SK-N-SH (cell line): ENCODE measurements at regions not wholly inside any gene's neighbourhood (a gene's known extent, or its start where the extent isn't known, plus 50 kb on each side); places are given as distances from the start of the nearest gene placed in this dataset.
A peak's percentile ranks its signal among the peaks of the same experiment; 100 is the strongest.

Source experiments
- CTCF ChIA-PET: fragments of 300-600, 350-600 bp; formaldehyde crosslinking; extraction: SDS; loops from one replicate; lab custom pipeline; 2021; lab: Yijun Ruan, JAX
- POLR2A ChIA-PET: fragments of 350-600 bp; sonication (Branson Sonifier 250); formaldehyde crosslinking; extraction: SDS; loops from one replicate; lab custom pipeline; 2020; ENCODE audit warnings: antibody characterized with exemption, inconsistent platforms; lab: Yijun Ruan, JAX
- DNase-seq: peaks from one replicate; pipeline ENCODE4 v3.0.0; 2012
- H2AFZ ChIP-seq: fragments of 200-600 bp; sonication (generic); 2 replicates; pipeline ENCODE4 v1.8.1; 2016; ENCODE audit warnings: antibody characterized with exemption, mild to moderate bottlenecking, low read depth
- H3F3A ChIP-seq: fragments of 200-600 bp; sonication (generic); replicated peaks from 2 replicates; pipeline ENCODE3; 2016; ENCODE audit warnings: antibody characterized with exemption, mild to moderate bottlenecking; ENCODE audit not compliant: insufficient read depth
- H3K27ac ChIP-seq, 2 experiments: fragments of 200-500 bp in 1 of 2; fragments of 200-600 bp in 1 of 2; sonication (Bioruptor generic) in 1 of 2; sonication (generic), shearing (Covaris generic) in 1 of 2; 2 replicates each; pipeline versions ENCODE4 v1.5.1 to v1.6.1; 2014 to 2016; ENCODE audit warnings: low read depth in 2 of 2, inconsistent platforms in 1 of 2, low read length in 1 of 2, mild to moderate bottlenecking in 1 of 2, mixed read lengths in 1 of 2
- H3K27me3 ChIP-seq: fragments of 200-600 bp; sonication (generic), shearing (Covaris generic); 2 replicates; pipeline ENCODE4 v1.6.1; 2016; ENCODE audit warnings: mixed run types; ENCODE audit not compliant: insufficient read depth
- H3K36me3 ChIP-seq, 2 experiments: fragments of 200-500 bp in 1 of 2; fragments of 200-600 bp in 1 of 2; sonication (Bioruptor generic) in 1 of 2; sonication (generic) in 1 of 2; replicated peaks in 1 of 2; 2 replicates each; pipeline versions ENCODE3 to v1.5.1; 2014 to 2016; ENCODE audit warnings: low read length in 1 of 2, mild to moderate bottlenecking in 1 of 2; ENCODE audit not compliant: insufficient read depth in 2 of 2, control insufficient read depth in 1 of 2
- H3K4me1 ChIP-seq, 2 experiments: fragments of 200-500 bp in 1 of 2; fragments of 200-600 bp in 1 of 2; sonication (Bioruptor generic) in 1 of 2; sonication (generic), shearing (Covaris generic) in 1 of 2; 2 replicates each; pipeline versions ENCODE4 v1.5.1 to v1.6.1; 2014 to 2016; ENCODE audit warnings: low read depth in 1 of 2, low read length in 1 of 2, mixed run types in 1 of 2; ENCODE audit not compliant: insufficient read depth in 2 of 2, control insufficient read depth in 1 of 2
- H3K4me2 ChIP-seq: fragments of 200-600 bp; sonication (generic), shearing (Covaris generic); 2 replicates; pipeline ENCODE4 v1.6.1; 2017; ENCODE audit warnings: mixed run types
- H3K4me3 ChIP-seq, 2 experiments: fragments of 200-500 bp in 1 of 2; fragments of 200-600 bp in 1 of 2; sonication (Bioruptor generic) in 1 of 2; sonication (generic), shearing (Covaris generic) in 1 of 2; 2 replicates each; pipeline versions ENCODE4 v1.5.1 to v1.8.1; 2014 to 2016; ENCODE audit warnings: low read depth in 2 of 2, inconsistent platforms in 1 of 2, low read length in 1 of 2, mild to moderate bottlenecking in 1 of 2, mixed read lengths in 1 of 2, moderate library complexity in 1 of 2
- H3K79me2 ChIP-seq: fragments of 200-600 bp; sonication (generic); 2 replicates; pipeline ENCODE4 v1.8.1; 2017; ENCODE audit warnings: mild to moderate bottlenecking; ENCODE audit not compliant: insufficient read depth
- H3K9ac ChIP-seq: fragments of 200-600 bp; sonication (generic); 2 replicates; pipeline ENCODE4 v1.6.1; 2017; ENCODE audit warnings: mixed run types
- H3K9me2 ChIP-seq: fragments of 200-600 bp; sonication (generic); 2 replicates; pipeline ENCODE4 v1.6.1; 2017; ENCODE audit warnings: mixed run types
- H3K9me3 ChIP-seq: fragments of 200-600 bp; sonication (generic); 2 replicates; pipeline ENCODE4 v1.6.1; 2017; ENCODE audit warnings: mixed run types, mild to moderate bottlenecking, moderate library complexity
- H4K20me1 ChIP-seq: fragments of 200-600 bp; sonication (generic); 2 replicates; pipeline ENCODE4 v1.6.1; 2017; ENCODE audit warnings: mild to moderate bottlenecking, mixed run types; ENCODE audit not compliant: insufficient read depth
- ELF1 ChIP-seq: IDR thresholded peaks from 2 replicates; pipeline ENCODE4 v1.4.0; 2012
- FOXJ3 ChIP-seq: sonication (generic); formaldehyde crosslinking; IDR thresholded peaks from 2 replicates; pipeline ENCODE4 v1.5.1; 2020; ENCODE audit warnings: mild to moderate bottlenecking, missing genetic modification reagents
- GABPA ChIP-seq: IDR thresholded peaks from 2 replicates; pipeline ENCODE4 v1.4.0; 2012; ENCODE audit warnings: low read depth, mild to moderate bottlenecking
- GATA2 ChIP-seq: sonication (generic); formaldehyde crosslinking; IDR thresholded peaks from 2 replicates; pipeline ENCODE4 v1.5.0; 2020; ENCODE audit warnings: mild to moderate bottlenecking, missing genetic modification reagents
- MEF2A ChIP-seq: IDR thresholded peaks from 2 replicates; pipeline ENCODE4 v1.4.0; 2012; ENCODE audit warnings: low read depth, borderline replicate concordance
- NFIC ChIP-seq: IDR thresholded peaks from 2 replicates; pipeline ENCODE4 v1.4.0; 2012; ENCODE audit warnings: borderline replicate concordance
- POLR2AphosphoS5 ChIP-seq: IDR thresholded peaks from 2 replicates; pipeline ENCODE4 v1.6.1; 2012; ENCODE audit warnings: low read depth, low read length
- RFX5 ChIP-seq: IDR thresholded peaks from 2 replicates; pipeline ENCODE4 v1.6.1; 2012; ENCODE audit warnings: mild to moderate bottlenecking, improper control_type of control experiment, low read length
- TAF1 ChIP-seq: IDR thresholded peaks from 2 replicates; pipeline ENCODE4 v1.6.1; 2012; ENCODE audit warnings: low read depth, mild to moderate bottlenecking, low read length, moderate library complexity, borderline replicate concordance
- TCF12 ChIP-seq: IDR thresholded peaks from 2 replicates; pipeline ENCODE4 v1.4.0; 2012
- TEAD4 ChIP-seq: IDR thresholded peaks from 2 replicates; pipeline ENCODE4 v1.4.0; 2012; ENCODE audit warnings: mild to moderate bottlenecking, borderline replicate concordance; ENCODE audit not compliant: insufficient read depth
- WGBS: methylation state at CpG from one replicate; pipeline ENCODE4 v1.1.6; 2017; ENCODE audit warnings: low lambda C conversion rate; 5-methylcytosine and 5-hydroxymethylcytosine counted together
- TF ChIP-seq, protein P1 (sequence below): IDR thresholded peaks from 2 replicates; pipeline ENCODE4 v1.6.1; 2012; ENCODE audit warnings: mild to moderate bottlenecking, low read depth, low read length, moderate library complexity
- TF ChIP-seq, protein P2 (sequence below): fragments of 150-350 bp; IDR thresholded peaks from 2 replicates; pipeline ENCODE4 v1.6.1; 2017; ENCODE audit warnings: antibody characterized with exemption, low read length, low read depth, borderline replicate concordance
- TF ChIP-seq, protein P3 (sequence below): IDR thresholded peaks from 2 replicates; pipeline ENCODE4; 2012
- TF ChIP-seq, protein P4 (sequence below): fragments of 200-600 bp; sonication (generic); IDR thresholded peaks from 2 replicates; pipeline ENCODE4 v1.6.1; 2017; ENCODE audit warnings: antibody characterized with exemption, mild to moderate bottlenecking, moderate library complexity

DNA sequence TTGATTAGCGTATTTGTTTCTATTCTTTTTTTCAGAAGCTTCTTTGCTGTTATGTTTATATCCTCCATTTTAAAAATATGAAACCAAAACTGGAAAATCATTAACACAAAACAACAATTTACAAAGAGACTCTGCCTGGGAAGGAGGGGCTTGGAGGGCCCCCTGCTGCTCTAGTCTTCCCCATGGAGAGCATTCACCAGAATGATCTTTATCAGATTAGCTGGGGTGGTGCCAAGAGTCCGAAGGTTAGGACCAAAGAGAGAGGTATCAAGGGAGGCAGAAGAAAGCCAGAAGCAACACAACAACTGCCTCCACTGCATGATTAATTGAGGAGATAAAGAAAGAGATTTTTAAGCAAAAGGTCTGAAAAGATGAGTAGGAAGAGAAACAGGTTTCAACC is 218.6 kb downstream of the IRS1 start:
- POLR2A ChIA-PET: no interaction called here
- Histone ChIP-seq H4K20me1 (no peaks in the 10 kb centered on the region), H3K27me3 (no peaks in the 10 kb centered on the region)

DNA sequence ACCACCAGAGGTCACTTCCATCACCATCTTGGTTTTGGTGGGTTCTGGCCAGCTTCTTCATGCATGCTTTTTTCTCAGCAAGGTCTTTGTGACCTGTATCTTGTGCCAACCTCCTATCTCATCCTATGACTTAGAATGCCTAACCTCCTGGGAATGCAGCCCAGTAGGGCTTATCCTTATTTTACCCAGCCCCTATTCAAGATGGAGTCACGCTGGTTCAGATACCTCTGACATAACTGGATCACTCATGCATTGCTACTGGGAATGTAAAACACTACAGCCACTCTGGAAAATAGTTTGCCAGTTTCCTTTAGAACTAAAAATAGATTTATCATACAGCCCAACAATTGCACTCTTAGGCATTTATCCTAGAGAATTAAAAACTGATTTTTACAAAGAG is 219.2 kb downstream of the IRS1 start:
- DNase-seq: no peak
- no peak for TF ChIP-seq TEAD4
- TF ChIP-seq TAF1: no peak
- TF ChIP-seq, protein P1, sequence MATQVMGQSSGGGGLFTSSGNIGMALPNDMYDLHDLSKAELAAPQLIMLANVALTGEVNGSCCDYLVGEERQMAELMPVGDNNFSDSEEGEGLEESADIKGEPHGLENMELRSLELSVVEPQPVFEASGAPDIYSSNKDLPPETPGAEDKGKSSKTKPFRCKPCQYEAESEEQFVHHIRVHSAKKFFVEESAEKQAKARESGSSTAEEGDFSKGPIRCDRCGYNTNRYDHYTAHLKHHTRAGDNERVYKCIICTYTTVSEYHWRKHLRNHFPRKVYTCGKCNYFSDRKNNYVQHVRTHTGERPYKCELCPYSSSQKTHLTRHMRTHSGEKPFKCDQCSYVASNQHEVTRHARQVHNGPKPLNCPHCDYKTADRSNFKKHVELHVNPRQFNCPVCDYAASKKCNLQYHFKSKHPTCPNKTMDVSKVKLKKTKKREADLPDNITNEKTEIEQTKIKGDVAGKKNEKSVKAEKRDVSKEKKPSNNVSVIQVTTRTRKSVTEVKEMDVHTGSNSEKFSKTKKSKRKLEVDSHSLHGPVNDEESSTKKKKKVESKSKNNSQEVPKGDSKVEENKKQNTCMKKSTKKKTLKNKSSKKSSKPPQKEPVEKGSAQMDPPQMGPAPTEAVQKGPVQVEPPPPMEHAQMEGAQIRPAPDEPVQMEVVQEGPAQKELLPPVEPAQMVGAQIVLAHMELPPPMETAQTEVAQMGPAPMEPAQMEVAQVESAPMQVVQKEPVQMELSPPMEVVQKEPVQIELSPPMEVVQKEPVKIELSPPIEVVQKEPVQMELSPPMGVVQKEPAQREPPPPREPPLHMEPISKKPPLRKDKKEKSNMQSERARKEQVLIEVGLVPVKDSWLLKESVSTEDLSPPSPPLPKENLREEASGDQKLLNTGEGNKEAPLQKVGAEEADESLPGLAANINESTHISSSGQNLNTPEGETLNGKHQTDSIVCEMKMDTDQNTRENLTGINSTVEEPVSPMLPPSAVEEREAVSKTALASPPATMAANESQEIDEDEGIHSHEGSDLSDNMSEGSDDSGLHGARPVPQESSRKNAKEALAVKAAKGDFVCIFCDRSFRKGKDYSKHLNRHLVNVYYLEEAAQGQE: no peak
- TF ChIP-seq NFIC: no peak
- TF ChIP-seq FOXJ3 (CRISPR knock-in tag): no peak
- no peak for TF ChIP-seq TCF12
- TF ChIP-seq, protein P2, sequence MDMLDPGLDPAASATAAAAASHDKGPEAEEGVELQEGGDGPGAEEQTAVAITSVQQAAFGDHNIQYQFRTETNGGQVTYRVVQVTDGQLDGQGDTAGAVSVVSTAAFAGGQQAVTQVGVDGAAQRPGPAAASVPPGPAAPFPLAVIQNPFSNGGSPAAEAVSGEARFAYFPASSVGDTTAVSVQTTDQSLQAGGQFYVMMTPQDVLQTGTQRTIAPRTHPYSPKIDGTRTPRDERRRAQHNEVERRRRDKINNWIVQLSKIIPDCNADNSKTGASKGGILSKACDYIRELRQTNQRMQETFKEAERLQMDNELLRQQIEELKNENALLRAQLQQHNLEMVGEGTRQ: no peak
- TF ChIP-seq, protein P3, sequence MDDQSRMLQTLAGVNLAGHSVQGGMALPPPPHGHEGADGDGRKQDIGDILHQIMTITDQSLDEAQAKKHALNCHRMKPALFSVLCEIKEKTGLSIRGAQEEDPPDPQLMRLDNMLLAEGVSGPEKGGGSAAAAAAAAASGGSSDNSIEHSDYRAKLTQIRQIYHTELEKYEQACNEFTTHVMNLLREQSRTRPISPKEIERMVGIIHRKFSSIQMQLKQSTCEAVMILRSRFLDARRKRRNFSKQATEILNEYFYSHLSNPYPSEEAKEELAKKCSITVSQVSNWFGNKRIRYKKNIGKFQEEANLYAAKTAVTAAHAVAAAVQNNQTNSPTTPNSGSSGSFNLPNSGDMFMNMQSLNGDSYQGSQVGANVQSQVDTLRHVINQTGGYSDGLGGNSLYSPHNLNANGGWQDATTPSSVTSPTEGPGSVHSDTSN: no peak
- TF ChIP-seq GATA2: no peak
- no peak for TF ChIP-seq POLR2AphosphoS5
- no peak for TF ChIP-seq MEF2A
- TF ChIP-seq, protein P4, sequence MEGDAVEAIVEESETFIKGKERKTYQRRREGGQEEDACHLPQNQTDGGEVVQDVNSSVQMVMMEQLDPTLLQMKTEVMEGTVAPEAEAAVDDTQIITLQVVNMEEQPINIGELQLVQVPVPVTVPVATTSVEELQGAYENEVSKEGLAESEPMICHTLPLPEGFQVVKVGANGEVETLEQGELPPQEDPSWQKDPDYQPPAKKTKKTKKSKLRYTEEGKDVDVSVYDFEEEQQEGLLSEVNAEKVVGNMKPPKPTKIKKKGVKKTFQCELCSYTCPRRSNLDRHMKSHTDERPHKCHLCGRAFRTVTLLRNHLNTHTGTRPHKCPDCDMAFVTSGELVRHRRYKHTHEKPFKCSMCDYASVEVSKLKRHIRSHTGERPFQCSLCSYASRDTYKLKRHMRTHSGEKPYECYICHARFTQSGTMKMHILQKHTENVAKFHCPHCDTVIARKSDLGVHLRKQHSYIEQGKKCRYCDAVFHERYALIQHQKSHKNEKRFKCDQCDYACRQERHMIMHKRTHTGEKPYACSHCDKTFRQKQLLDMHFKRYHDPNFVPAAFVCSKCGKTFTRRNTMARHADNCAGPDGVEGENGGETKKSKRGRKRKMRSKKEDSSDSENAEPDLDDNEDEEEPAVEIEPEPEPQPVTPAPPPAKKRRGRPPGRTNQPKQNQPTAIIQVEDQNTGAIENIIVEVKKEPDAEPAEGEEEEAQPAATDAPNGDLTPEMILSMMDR: no peak
- no peak for TF ChIP-seq GABPA
- TF ChIP-seq ELF1: no peak
- TF ChIP-seq, all 33 proteins: peak for 0
- ChIA-PET CTCF (no interaction called here), POLR2A (no interaction called here)
- H3K9ac ChIP-seq: no peak overlapping the region
- 47% methylated on average over 1 of the region's 1 CpG for WGBS
- no peaks in the 10 kb centered on the region for H3K9me3 ChIP-seq
- H3K4me1 ChIP-seq: peaks cover 0 to 24% of the 10 kb centered on the region in 2 experiments; a peak in 2 of 4 replicates
- no peaks in the 10 kb centered on the region for H3K27me3 ChIP-seq
- H3F3A ChIP-seq: peaks cover 21% of the 10 kb centered on the region
- H3K27ac ChIP-seq: no peak overlapping the region
- no peak overlapping the region for H3K4me3 ChIP-seq
- peak overlapping the region; percentile 7; the same call in 1 of the 2 replicates for H2AFZ ChIP-seq
- H3K4me2 ChIP-seq: no peak overlapping the region
- no peaks in the 10 kb centered on the region for H4K20me1 ChIP-seq
- H3K79me2 ChIP-seq: no peaks in the 10 kb centered on the region
- no peaks in the 10 kb centered on the region for H3K36me3 ChIP-seq
- H3K9me2 ChIP-seq: no peaks in the 10 kb centered on the region

More for the DNA sequence above, 218.6 kb downstream of the IRS1 start:
- Histone ChIP-seq H3K9me3 (no peaks in the 10 kb centered on the region), H3K4me3 (no peak overlapping the region), H3K79me2 (no peaks in the 10 kb centered on the region), H3K9ac (no peak overlapping the region), H3K4me1 (peaks cover 0 to 24% of the 10 kb centered on the region in 2 experiments; a peak in 2 of 4 replicates), H3K27ac (no peak overlapping the region), H3K36me3 (no peaks in the 10 kb centered on the region), H3F3A (peaks cover 21% of the 10 kb centered on the region), H3K4me2 (no peak overlapping the region), H2AFZ (peak overlapping the region; percentile 66; the same call in 1 of the 2 replicates), H3K9me2 (no peaks in the 10 kb centered on the region)
- no peak for DNase-seq
- TF ChIP-seq TCF12 (0 out of 2 replicates have a peak, but pooled peaks have one; percentile 25), RFX5 (no peak), NFIC (peak; percentile 18; the same call in 1 of the 2 replicates)
- 43% methylated on average over 2 of the region's 2 CpGs for WGBS
- CTCF ChIA-PET: no interaction called here
